Common myeloid progenitor, CD34-positive (primary cell): ENCODE measurements at regions not wholly inside any gene's neighbourhood (a gene's known extent, or its start where the extent isn't known, plus 50 kb on each side); places are given as distances from the start of the nearest gene placed in this dataset.

ENCODE experiments used
- CTCF ChIA-PET: fragments of 350-600 bp; sonication (Branson Sonifier 250); formaldehyde crosslinking; loops from one replicate; lab custom pipeline; 2021; ENCODE audit warnings: antibody characterized with exemption; lab: Charles Lee
- POLR2A ChIA-PET: fragments of 350-600 bp; sonication (Branson Sonifier 250); formaldehyde crosslinking; loops from one replicate; lab custom pipeline; 2021; ENCODE audit warnings: antibody characterized with exemption; lab: Charles Lee
- DNase-seq, 3 donors: peaks; one replicate each; pipeline versions ENCODE4 v3.0.0 to v3.0.0-alpha.2; 2013
- H3K27ac ChIP-seq, 2 experiments: 1 replicate in 1 of 2; 2 replicates in 1 of 2; pipeline ENCODE4 v1.7.0; 2013; ENCODE audit warnings: inconsistent platforms in 2 of 2, low read length in 2 of 2, mild to moderate bottlenecking in 2 of 2, low read depth in 1 of 2, moderate library complexity in 1 of 2; ENCODE audit not compliant: severe bottlenecking in 2 of 2, insufficient read depth in 1 of 2, poor library complexity in 1 of 2
- H3K27me3 ChIP-seq, 5 experiments: replicated peaks in 2 of 5; 1 replicate in 3 of 5; 2 replicates in 2 of 5; pipeline versions ENCODE4 v1.6.1 to v1.7.0; 2013; ENCODE audit warnings: low read length in 4 of 5, mild to moderate bottlenecking in 2 of 5, moderate library complexity in 2 of 5, inconsistent platforms in 1 of 5; ENCODE audit not compliant: insufficient read depth in 5 of 5, control insufficient read depth in 4 of 5
- H3K36me3 ChIP-seq, 4 experiments: 1 replicate in 2 of 4; 2 replicates in 2 of 4; pipeline versions ENCODE4 v1.6.1 to v1.7.0; 2013; ENCODE audit warnings: low read length in 3 of 4, control low read depth in 1 of 4, mild to moderate bottlenecking in 1 of 4; ENCODE audit not compliant: control insufficient read depth in 4 of 4, insufficient read depth in 4 of 4
- H3K4me1 ChIP-seq, 4 experiments: 1 replicate in 3 of 4; 2 replicates in 1 of 4; pipeline versions ENCODE4 v1.6.1 to v1.7.1; 2013; ENCODE audit warnings: low read length in 3 of 4, mild to moderate bottlenecking in 3 of 4, control low read depth in 1 of 4, inconsistent platforms in 1 of 4, moderate library complexity in 1 of 4; ENCODE audit not compliant: control insufficient read depth in 4 of 4, insufficient read depth in 4 of 4; ENCODE audit errors: control extremely low read depth in 1 of 4
- H3K4me3 ChIP-seq, 7 experiments: 1 replicate in 4 of 7; 2 replicates in 3 of 7; pipeline versions ENCODE4 v1.5.1 to v1.7.0; 2013; ENCODE audit warnings: mild to moderate bottlenecking in 7 of 7, low read length in 6 of 7, moderate library complexity in 6 of 7, inconsistent platforms in 2 of 7, low read depth in 2 of 7, control low read depth in 1 of 7; ENCODE audit not compliant: insufficient read depth in 4 of 7, control insufficient read depth in 1 of 7; ENCODE audit errors: extremely low read depth in 1 of 7
- H3K9me3 ChIP-seq, 5 experiments: 1 replicate in 4 of 5; 2 replicates in 1 of 5; pipeline versions ENCODE4 v1.6.1 to v1.7.1; 2013; ENCODE audit warnings: low read length in 4 of 5, mild to moderate bottlenecking in 2 of 5, inconsistent platforms in 1 of 5, low read depth in 1 of 5, moderate library complexity in 1 of 5; ENCODE audit not compliant: control insufficient read depth in 4 of 5, insufficient read depth in 2 of 5; ENCODE audit errors: control extremely low read depth in 1 of 5
- WGBS: methylation state at CpG from one replicate; pipeline ENCODE4 v1.1.5; 2013; ENCODE audit not compliant: insufficient coverage; 5-methylcytosine and 5-hydroxymethylcytosine counted together

GRCh38 chr6:139823808-139824126 is 449.3 kb upstream of the CITED2 start:
- no peaks in the 10 kb centered on the region for H3K9me3 ChIP-seq
- no peak for DNase-seq
- POLR2A ChIA-PET, result no interaction called here
- H3K27me3 ChIP-seq, result no peaks in the 10 kb centered on the region
- CTCF ChIA-PET, result no interaction called here
- 75% methylated on average over 1 of the region's 1 CpG for WGBS
- peaks cover 0 to 2% (median 0%) of the 10 kb centered on the region in 4 experiments for H3K36me3 ChIP-seq
- H3K27ac ChIP-seq, result no peak overlapping the region
- no peaks in the 10 kb centered on the region for H3K4me1 ChIP-seq
- H3K4me3 ChIP-seq, result no peak overlapping the region

GRCh38 chr6:139823099-139823807 is 448.8 kb upstream of the CITED2 start:
- Histone ChIP-seq H3K9me3 (no peaks in the 10 kb centered on the region), H3K27me3 (no peaks in the 10 kb centered on the region), H3K36me3 (peaks cover 0 to 2% (median 0%) of the 10 kb centered on the region in 4 experiments), H3K27ac (peak overlapping the region in 1 of 2 experiments; percentile 10), H3K4me3 (no peak overlapping the region), H3K4me1 (no peaks in the 10 kb centered on the region)
- ChIA-PET CTCF (no interaction called here), POLR2A (no interaction called here)
- DNase-seq, result peak; percentile 33 to 72 (median 49)
- 73% methylated on average over 4 of the region's 5 CpGs for WGBS

GRCh38 chr6:139821676-139822223 is 447.3 kb upstream of the CITED2 start:
- Histone ChIP-seq H3K27me3 (no peaks in the 10 kb centered on the region), H3K36me3 (peaks cover 0 to 2% (median 0%) of the 10 kb centered on the region in 4 experiments), H3K4me3 (no peak overlapping the region), H3K27ac (no peak overlapping the region), H3K4me1 (no peaks in the 10 kb centered on the region), H3K9me3 (peaks cover 0 to 1% (median 0%) of the 10 kb centered on the region in 5 experiments)
- ChIA-PET POLR2A (no interaction called here), CTCF (interaction anchor here (0.6 kb wide), 1 partner anchor 225 kb away, joined by 3 read pairs; no protein-coding TSS in a partner anchor)
- DNase-seq, result no peak
- WGBS, result 94% methylated on average over 2 of the region's 2 CpGs

GRCh38 chr6:139820210-139820609 is 445.8 kb upstream of the CITED2 start:
- Histone ChIP-seq H3K9me3 (peaks cover 0 to 4% (median 0%) of the 10 kb centered on the region in 5 experiments), H3K27me3 (no peaks in the 10 kb centered on the region), H3K27ac (no peak overlapping the region), H3K4me1 (no peaks in the 10 kb centered on the region), H3K36me3 (no peaks in the 10 kb centered on the region), H3K4me3 (no peak overlapping the region)
- WGBS, result 88% methylated on average over 1 of the region's 1 CpG
- CTCF ChIA-PET, result no interaction called here
- DNase-seq, result no peak
- POLR2A ChIA-PET, result no interaction called here

DNA sequence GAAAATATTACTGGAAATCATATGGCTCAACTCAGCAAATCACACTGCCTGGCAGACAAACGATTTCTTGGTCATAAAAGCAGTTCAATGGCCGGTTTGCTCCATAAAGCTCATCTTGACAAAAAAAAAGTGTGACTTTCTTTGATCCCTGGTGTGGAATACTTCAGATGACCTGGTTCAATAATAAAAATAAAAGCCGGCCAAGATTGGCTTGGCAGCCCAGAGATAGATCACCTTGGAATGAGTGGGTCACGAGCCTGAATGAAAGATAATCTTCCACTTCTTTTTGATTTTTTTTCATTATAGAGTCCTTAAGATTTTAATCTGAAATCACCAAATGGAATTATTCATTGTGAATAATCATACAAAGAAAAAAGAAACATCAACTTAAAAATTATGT is 445.3 kb upstream of the CITED2 start:
- no peak for DNase-seq
- Histone ChIP-seq H3K4me1 (no peaks in the 10 kb centered on the region), H3K27me3 (no peaks in the 10 kb centered on the region), H3K27ac (no peak overlapping the region), H3K4me3 (no peak overlapping the region), H3K9me3 (peaks cover 0 to 4% (median 0%) of the 10 kb centered on the region in 5 experiments), H3K36me3 (no peaks in the 10 kb centered on the region)
- POLR2A ChIA-PET, result no interaction called here
- WGBS, result 95% methylated on average over 3 of the region's 4 CpGs
- CTCF ChIA-PET, result no interaction called here

- Histone ChIP-seq H3K27ac (no peak overlapping the region), H3K9me3 (peaks cover 0 to 5% (median 0%) of the 10 kb centered on the region in 5 experiments), H3K4me3 (no peak overlapping the region), H3K36me3 (no peaks in the 10 kb centered on the region), H3K27me3 (no peaks in the 10 kb centered on the region), H3K4me1 (no peaks in the 10 kb centered on the region)
- DNase-seq, result no peak
- no CpG with 5 or more reads among the region's 3 CpGs for WGBS
- POLR2A ChIA-PET, result no interaction called here
- CTCF ChIA-PET, result no interaction called here
Observed at GRCh38 chr6:139812939-139813338, 438.5 kb upstream of the CITED2 start.

DNA sequence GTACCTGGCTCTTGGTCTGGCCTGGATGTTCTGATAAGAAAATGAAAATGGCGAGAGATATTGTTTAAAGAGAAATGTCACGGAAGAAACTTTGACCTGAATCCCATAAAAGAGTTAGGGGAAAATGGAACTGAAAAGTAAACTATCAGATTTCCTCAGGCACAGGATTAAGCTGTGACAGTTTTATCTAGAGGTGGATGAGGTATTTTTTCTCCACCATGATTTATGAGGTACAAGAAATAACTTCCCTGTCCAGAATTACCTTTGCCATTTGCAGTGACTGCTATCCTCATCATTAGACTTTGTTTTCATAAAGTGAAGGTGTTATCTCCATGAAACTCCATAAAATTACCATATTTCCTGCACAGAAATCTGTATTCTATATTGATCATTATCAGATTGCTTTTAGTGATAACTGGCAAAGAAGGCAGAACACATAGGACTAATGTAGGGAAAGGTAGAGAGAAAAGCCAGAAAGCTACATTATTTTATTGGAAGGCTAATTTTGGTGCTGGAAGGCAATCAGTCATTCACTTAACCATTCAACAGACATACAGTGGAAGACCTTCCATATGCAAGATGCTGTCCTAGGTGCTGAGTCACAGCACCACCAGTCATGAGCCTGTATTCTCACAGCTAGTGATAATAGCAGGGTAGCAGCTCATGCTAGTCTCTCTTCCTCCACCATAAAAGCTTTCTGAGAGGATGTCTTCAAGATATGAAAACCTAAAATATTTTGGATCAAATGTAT is 427.3 kb upstream of the CITED2 start:
- Histone ChIP-seq H3K4me1 (no peaks in the 10 kb centered on the region), H3K36me3 (no peaks in the 10 kb centered on the region), H3K27ac (no peak overlapping the region), H3K9me3 (peaks cover 1 to 12% (median 6%) of the 10 kb centered on the region in 5 experiments), H3K4me3 (no peak overlapping the region), H3K27me3 (no peaks in the 10 kb centered on the region)
- peak in 2 of 3 donors; percentile 17 to 29 for DNase-seq
- ChIA-PET CTCF (interaction anchor here (0.6 to 0.7 kb wide), 3 partner anchors 35 to 360 kb away, joined by 3 to 4 read pairs (median 3); no protein-coding TSS in a partner anchor), POLR2A (no interaction called here)
- no CpG with 5 or more reads among the region's 2 CpGs for WGBS
